ENCODE measurements at regions not wholly inside any gene's neighbourhood (a gene's known extent, or its start where the extent isn't known, plus 50 kb on each side); places are given as distances from the start of the nearest gene placed in this dataset.

- no peak for DNase-seq (ENCODE audit: low read depth)
These were observed 61.5 kb upstream of the HEPHL1 start for GRCh38 chr11:93959663-93960062.

GRCh38 chr11:93963072-93963471 is 58.1 kb upstream of the HEPHL1 start:
- DNase-seq (ENCODE audit: low read depth) = no peak

GRCh38 chr11:93967258-93967657 is 53.9 kb upstream of the HEPHL1 start:
- no peak for DNase-seq (ENCODE audit: low read depth)

- no peak for DNase-seq (ENCODE audit: low read depth)
These were observed 53.2 kb upstream of the HEPHL1 start for GRCh38 chr11:93967944-93968343.

GRCh38 chr11:93969925-93970922 is 50.9 kb upstream of the HEPHL1 start:
- DNase-seq (ENCODE audit: low read depth) = no peak

Data from renal cortical epithelial cell (primary cell).